K562 (cell line): ENCODE measurements at regions not wholly inside any gene's neighbourhood (a gene's known extent, or its start where the extent isn't known, plus 50 kb on each side); places are given as distances from the start of the nearest gene placed in this dataset.

Source experiments
- ATAC-seq: fragments of 200-7000 bp; cut with Tn5 transposase; 3 replicates; pipeline ENCODE4 v1.9.1; 2020; ENCODE audit warnings: moderate library complexity
- BruUV-seq: library from RNA; stranded (reverse); fragments of 400-500 nt; replicated peaks from 2 replicates; lab custom pipeline; 2021; lab: Mats Ljungman, UMichigan
- CTCF ChIA-PET: fragments of 300-600 bp; formaldehyde crosslinking; extraction: SDS; loops from one replicate; lab custom pipeline; 2021; ENCODE audit warnings: low intra/inter-chr PET ratio; lab: Yijun Ruan, JAX
- POLR2A ChIA-PET: fragments of 300-600, 350-650 bp; sonication (Branson Sonifier 250); formaldehyde crosslinking; extraction: SDS; loops from one replicate; lab custom pipeline; 2021; ENCODE audit warnings: antibody characterized with exemption, inconsistent platforms; lab: Yijun Ruan, JAX
- DNase-seq, 4 experiments: peaks; one replicate each; pipeline versions ENCODE4 v3.0.0 to v3.0.0-alpha.2; 2011 to 2018; ENCODE audit warnings: low spot score in 3 of 4, mixed read lengths in 3 of 4; ENCODE audit errors: extremely low read depth in 1 of 4
- FAIRE-seq: peaks from 2 replicates; lab custom pipeline; 2011; peaks lifted over from hg19 to GRCh38; lab: Jason Lieb, UNC
- H2AFZ ChIP-seq: 2 replicates; pipeline ENCODE4 v1.6.0; 2011; ENCODE audit warnings: low read depth, low read length, control low read depth, inconsistent platforms
- H3K27ac ChIP-seq: fragments of 200-600 bp; 3 replicates; pipeline ENCODE4 v1.8.0; 2011; ENCODE audit warnings: low read depth, mild to moderate bottlenecking, control low read depth, inconsistent platforms, low read length, moderate library complexity, mixed read lengths; ENCODE audit errors: extremely low read depth
- H3K27me3 ChIP-seq, 2 experiments: fragments of 300-600 bp in 1 of 2; 2 replicates in 1 of 2; 3 replicates in 1 of 2; pipeline versions ENCODE4 v1.6.0 to v1.8.0; 2011; ENCODE audit warnings: inconsistent platforms in 2 of 2, low read length in 2 of 2, mild to moderate bottlenecking in 1 of 2, mixed read lengths in 1 of 2, moderate library complexity in 1 of 2; ENCODE audit not compliant: control insufficient read depth in 2 of 2, insufficient read depth in 2 of 2
- H3K36me3 ChIP-seq: fragments of 300-600 bp; 3 replicates; pipeline ENCODE4 v1.8.0; 2011; ENCODE audit warnings: mild to moderate bottlenecking, low read length, inconsistent platforms; ENCODE audit not compliant: control insufficient read depth, insufficient read depth
- H3K4me1 ChIP-seq, 2 experiments: fragments of 200-600 bp in 1 of 2; replicated peaks in 1 of 2; 2 replicates in 1 of 2; 3 replicates in 1 of 2; pipeline versions ENCODE4 v1.5.1 to v1.8.0; 2011; ENCODE audit warnings: inconsistent platforms in 2 of 2, low read length in 2 of 2, mild to moderate bottlenecking in 1 of 2, mixed read lengths in 1 of 2, moderate library complexity in 1 of 2; ENCODE audit not compliant: control insufficient read depth in 2 of 2, insufficient read depth in 2 of 2
- H3K4me2 ChIP-seq: 2 replicates; pipeline ENCODE4 v1.6.1; 2011; ENCODE audit warnings: low read length, control low read depth, inconsistent platforms, mixed read lengths; ENCODE audit not compliant: insufficient read depth
- H3K4me3 ChIP-seq: fragments of 200-600 bp; sonication (generic), shearing (Covaris generic); 2 replicates; pipeline ENCODE4 v1.5.1; 2016; ENCODE audit warnings: control low read depth, inconsistent platforms
- H3K79me2 ChIP-seq: fragments of 200-600 bp; 3 replicates; pipeline ENCODE4 v1.8.0; 2011; ENCODE audit warnings: low read length, inconsistent platforms; ENCODE audit not compliant: control insufficient read depth, insufficient read depth
- H3K9ac ChIP-seq, 2 experiments: 2 replicates each; pipeline versions ENCODE4 v1.6.0 to v1.6.1; 2011; ENCODE audit warnings: low read depth in 2 of 2, low read length in 2 of 2, control low read depth in 1 of 2, inconsistent platforms in 1 of 2, mild to moderate bottlenecking in 1 of 2, mixed read lengths in 1 of 2; ENCODE audit not compliant: insufficient read depth in 1 of 2
- H3K9me1 ChIP-seq: one replicate; pipeline ENCODE4 v1.6.0; 2011; ENCODE audit warnings: inconsistent platforms, mild to moderate bottlenecking, low read length, moderate library complexity; ENCODE audit not compliant: control insufficient read depth, insufficient read depth
- H3K9me3 ChIP-seq: replicated peaks from 2 replicates; pipeline ENCODE4 v1.5.1; 2011; ENCODE audit warnings: low read depth, low read length, inconsistent platforms; ENCODE audit not compliant: control insufficient read depth, insufficient read depth
- H4K20me1 ChIP-seq: replicated peaks from 2 replicates; pipeline ENCODE4 v1.6.1; 2011; ENCODE audit warnings: low read length, inconsistent platforms, mixed read lengths; ENCODE audit not compliant: control insufficient read depth, insufficient read depth
- BRF2 ChIP-seq: IDR thresholded peaks from 3 replicates; pipeline ENCODE4 v1.6.1; 2011; ENCODE audit warnings: borderline replicate concordance, mild to moderate bottlenecking; ENCODE audit not compliant: insufficient read length, insufficient read depth
- CCNT2 ChIP-seq: IDR thresholded peaks from 2 replicates; pipeline ENCODE4 v1.6.1; 2011; ENCODE audit warnings: borderline replicate concordance, low read depth, mild to moderate bottlenecking, moderate library complexity, mixed read lengths, low read length; ENCODE audit not compliant: insufficient read length; ENCODE audit errors: extremely low read depth
- DDX20 ChIP-seq: fragments of 450-650 bp; IDR thresholded peaks from 2 replicates; pipeline ENCODE4 v1.6.1; 2016; ENCODE audit warnings: missing genetic modification characterization, low read depth, mild to moderate bottlenecking, missing compliant biosample characterization, moderate library complexity
- DMBX1 ChIP-seq: fragments of 250-450 bp; sonication (Bioruptor Pico); IDR thresholded peaks from 2 replicates; pipeline ENCODE4 v1.8.0; 2022; ENCODE audit warnings: inconsistent platforms, mild to moderate bottlenecking, moderate library complexity, borderline replicate concordance
- NBN ChIP-seq: fragments of 450-650 bp; IDR thresholded peaks from 2 replicates; pipeline ENCODE4 v1.6.1; 2016; ENCODE audit warnings: low read depth, mild to moderate bottlenecking
- PHF20 ChIP-seq: fragments of 450-650 bp; IDR thresholded peaks from 2 replicates; pipeline ENCODE4 v1.6.1; 2018; ENCODE audit not compliant: partially characterized antibody
- PHF8 ChIP-seq: fragments of 200-600 bp; sonication (generic); IDR thresholded peaks from 2 replicates; pipeline ENCODE4 v1.6.1; 2012; ENCODE audit warnings: mixed run types, mild to moderate bottlenecking, inconsistent platforms, low read length, moderate library complexity, borderline replicate concordance
- TCF15 ChIP-seq: fragments of 250-450 bp; sonication (Bioruptor Pico); IDR thresholded peaks from 2 replicates; pipeline ENCODE4 v1.8.0; 2022; ENCODE audit warnings: moderate library complexity, mild to moderate bottlenecking, inconsistent platforms
- TGIF2 ChIP-seq: sonication (generic); formaldehyde crosslinking; IDR thresholded peaks from 2 replicates; pipeline ENCODE4 v1.8.1; 2022; ENCODE audit warnings: mild to moderate bottlenecking, missing genetic modification reagents, moderate library complexity
- ZNF316 ChIP-seq: fragments of 450-650 bp; IDR thresholded peaks from 2 replicates; pipeline ENCODE4 v1.6.1; 2016
- ZNF586 ChIP-seq: fragments of 450-650 bp; formaldehyde crosslinking; conservative IDR thresholded peaks from 2 replicates; pipeline ENCODE4 v1.4.0; 2020; ENCODE audit warnings: mild to moderate bottlenecking, moderate library complexity
- ZNF668 ChIP-seq: fragments of 250-450 bp; sonication (Bioruptor Pico); IDR thresholded peaks from 2 replicates; pipeline ENCODE4 v1.8.0; 2022; ENCODE audit warnings: mild to moderate bottlenecking, inconsistent platforms
- ZNF740 ChIP-seq, 3 experiments: fragments of 200-800 bp in 1 of 3; sonication (Bioruptor generic) in 1 of 3; sonication (generic) in 1 of 3; formaldehyde crosslinking in 1 of 3; IDR thresholded peaks; 2 replicates each; pipeline versions ENCODE4 v1.6.1 to v1.8.0; 2016 to 2022; ENCODE audit warnings: mild to moderate bottlenecking in 2 of 3, missing compliant biosample characterization in 2 of 3, missing genetic modification characterization in 2 of 3, missing genetic modification reagents in 1 of 3
- WGBS: fragments of 100-300 bp; shearing (Covaris generic); methylation state at CpG from one replicate; pipeline ENCODE4 v1.1.6; 2016; ENCODE audit warnings: low coverage, mixed read lengths; ENCODE audit not compliant: insufficient coverage; ENCODE audit errors: missing lambda C conversion rate; 5-methylcytosine and 5-hydroxymethylcytosine counted together
- in situ Hi-C: fragments of 300-500 bp; cut with MboI; formaldehyde crosslinking; loops from 4 replicates; pipeline ENCODE4 v1.15.0; 2018; ENCODE audit warnings: inconsistent platforms, mixed read lengths
- intact Hi-C: fragments of 100-400 bp; cut with micrococcal nuclease; formaldehyde crosslinking; loops from 2 replicates; pipeline ENCODE4 v1.14.2; 2022

GRCh38 chr2:153404792-153405191 is 73.8 kb downstream of the RPRM start:
- no TSS peak for BruUV-seq
- ChIA-PET CTCF (no interaction called here), POLR2A (no interaction called here)
- intact Hi-C loops (no loop called here), in situ Hi-C loops (no loop called here)
- Histone ChIP-seq H3K9me1 (no peaks in the 10 kb centered on the region), H2AFZ (no peak overlapping the region), H3K9me3 (peaks cover 2% of the 10 kb centered on the region; the same call in 1 of the 2 replicates), H3K27ac (no peak overlapping the region), H3K4me3 (no peak overlapping the region), H3K27me3 (no peaks in the 10 kb centered on the region), H3K36me3 (no peaks in the 10 kb centered on the region), H3K4me2 (no peak overlapping the region), H3K4me1 (no peaks in the 10 kb centered on the region), H3K79me2 (no peaks in the 10 kb centered on the region), H4K20me1 (no peaks in the 10 kb centered on the region), H3K9ac (no peak overlapping the region)
- TF ChIP-seq NBN (no peak), DDX20 (tag) (no peak), BRF2 (no peak), PHF8 (no peak), ZNF740 (CRISPR knock-in tag; IDR thresholded peaks at IDR 0.05) (no peak), ZNF740 (tag; IDR thresholded peaks at IDR 0.05) (no peak), TGIF2 (CRISPR knock-in tag) (no peak), PHF20 (no peak), ZNF668 (CRISPR knock-in tag) (no peak), CCNT2 (no peak), ZNF586 (CRISPR knock-in tag) (no peak), TCF15 (no peak), DMBX1 (CRISPR knock-in tag) (no peak), ZNF316 (no peak)
- no peak for ATAC-seq
- FAIRE-seq = no peak
- no peak for DNase-seq
- WGBS = 0% methylated on average over 1 of the region's 1 CpG
